Neuronal stem cell (in vitro differentiated cells): ENCODE measurements at regions not wholly inside any gene's neighbourhood (a gene's known extent, or its start where the extent isn't known, plus 50 kb on each side); places are given as distances from the start of the nearest gene placed in this dataset.

Experiments
- DNase-seq: peaks from one replicate; pipeline ENCODE4 v3.0.0-alpha.2; 2013; ENCODE audit warnings: low spot score
- H2AFZ ChIP-seq: one replicate; pipeline ENCODE4 v1.6.1; 2013; ENCODE audit warnings: mild to moderate bottlenecking, low read length, inconsistent platforms
- H2AK5ac ChIP-seq: 2 replicates; pipeline ENCODE4 v1.6.1; 2013; ENCODE audit warnings: low read depth, mild to moderate bottlenecking, inconsistent platforms, low read length, moderate library complexity, mixed read lengths
- H2BK120ac ChIP-seq: 2 replicates; pipeline ENCODE4 v1.6.1; 2013; ENCODE audit warnings: low read depth, mild to moderate bottlenecking, inconsistent platforms, low read length, moderate library complexity, mixed read lengths
- H2BK12ac ChIP-seq: one replicate; pipeline ENCODE4 v1.6.1; 2013; ENCODE audit warnings: low read length, inconsistent platforms
- H2BK15ac ChIP-seq: 2 replicates; pipeline ENCODE4 v1.6.1; 2013; ENCODE audit warnings: mild to moderate bottlenecking, low read length, inconsistent platforms, mixed read lengths
- H2BK5ac ChIP-seq: one replicate; pipeline ENCODE4 v1.6.1; 2013; ENCODE audit warnings: inconsistent platforms, mild to moderate bottlenecking, low read length, moderate library complexity
- H3K14ac ChIP-seq: one replicate; pipeline ENCODE4 v1.6.1; 2013; ENCODE audit warnings: low read length, inconsistent platforms
- H3K18ac ChIP-seq: 2 replicates; pipeline ENCODE4 v1.6.1; 2013; ENCODE audit warnings: low read length, inconsistent platforms
- H3K23ac ChIP-seq: 2 replicates; pipeline ENCODE4 v1.6.1; 2013; ENCODE audit warnings: low read depth, mild to moderate bottlenecking, mixed read lengths, low read length, inconsistent platforms; ENCODE audit not compliant: poor library complexity
- H3K27ac ChIP-seq: replicated peaks from 3 replicates; pipeline ENCODE4 v1.5.1; 2013; ENCODE audit warnings: low read length, inconsistent platforms
- H3K27me3 ChIP-seq, 3 experiments: 2 replicates each; pipeline ENCODE4 v1.6.1; 2013; ENCODE audit warnings: low read length in 3 of 3, mild to moderate bottlenecking in 2 of 3, inconsistent platforms in 1 of 3, low read depth in 1 of 3, mixed read lengths in 1 of 3, moderate library complexity in 1 of 3; ENCODE audit not compliant: control insufficient read depth in 3 of 3, insufficient read depth in 3 of 3
- H3K36me3 ChIP-seq, 2 donors: replicated peaks in 1 of 2; 2 replicates each; pipeline ENCODE4 v1.6.1; 2013; ENCODE audit warnings: low read length in 2 of 2; ENCODE audit not compliant: control insufficient read depth in 2 of 2, insufficient read depth in 2 of 2
- H3K4ac ChIP-seq: 2 replicates; pipeline ENCODE4 v1.6.1; 2013; ENCODE audit warnings: inconsistent platforms, mild to moderate bottlenecking, low read length, moderate library complexity
- H3K4me1 ChIP-seq, 2 donors: 1 replicate in 1 of 2; 2 replicates in 1 of 2; pipeline ENCODE4 v1.6.1; 2013; ENCODE audit warnings: low read length in 2 of 2, low read depth in 1 of 2; ENCODE audit not compliant: control insufficient read depth in 2 of 2, insufficient read depth in 1 of 2
- H3K4me2 ChIP-seq: one replicate; pipeline ENCODE4 v1.6.1; 2013; ENCODE audit warnings: mild to moderate bottlenecking, low read length, inconsistent platforms; ENCODE audit not compliant: insufficient read depth, poor library complexity, severe bottlenecking
- H3K4me3 ChIP-seq, 2 donors: 2 replicates each; pipeline ENCODE4 v1.5.1; 2013; ENCODE audit warnings: low read length in 2 of 2, mild to moderate bottlenecking in 2 of 2, inconsistent platforms in 1 of 2, moderate library complexity in 1 of 2
- H3K79me1 ChIP-seq: one replicate; pipeline ENCODE4 v1.6.1; 2013; ENCODE audit warnings: low read depth, mild to moderate bottlenecking, inconsistent platforms, low read length, moderate library complexity
- H3K9ac ChIP-seq: one replicate; pipeline ENCODE4 v1.6.1; 2013; ENCODE audit warnings: mild to moderate bottlenecking, low read depth, low read length, inconsistent platforms; ENCODE audit not compliant: poor library complexity
- H3K9me3 ChIP-seq, 2 donors: replicated peaks in 1 of 2; 2 replicates each; pipeline versions ENCODE3 to v1.6.1; 2013; ENCODE audit warnings: low read length in 2 of 2, mild to moderate bottlenecking in 2 of 2, inconsistent platforms in 1 of 2, low read depth in 1 of 2, mixed read lengths in 1 of 2, moderate library complexity in 1 of 2; ENCODE audit not compliant: control insufficient read depth in 2 of 2, insufficient read depth in 1 of 2
- H4K8ac ChIP-seq: one replicate; pipeline ENCODE4 v1.6.1; 2013; ENCODE audit warnings: low read depth, mild to moderate bottlenecking, inconsistent platforms, low read length, moderate library complexity
- H4K91ac ChIP-seq: one replicate; pipeline ENCODE4 v1.6.1; 2013; ENCODE audit warnings: low read length, low read depth, mild to moderate bottlenecking, inconsistent platforms; ENCODE audit not compliant: poor library complexity
- WGBS, 2 donors: extraction: QIAGEN DNeasy Blood & Tissue Kit; methylation state at CpG; one replicate each; pipeline ENCODE4 v1.1.7; 2013; ENCODE audit warnings: missing lambda C conversion rate in 2 of 2, mixed read lengths in 1 of 2; ENCODE audit not compliant: insufficient read length in 2 of 2, insufficient replicate concordance in 1 of 2; ENCODE audit errors: extremely low coverage in 2 of 2; 5-methylcytosine and 5-hydroxymethylcytosine counted together

- H3K27me3 ChIP-seq, result no peaks in the 10 kb centered on the region
- H3K4me1 ChIP-seq, result no peaks in the 10 kb centered on the region
- H2BK15ac ChIP-seq, result no peak overlapping the region
- no peak overlapping the region for H2BK5ac ChIP-seq
- no peaks in the 10 kb centered on the region for H3K79me1 ChIP-seq
- H3K14ac ChIP-seq, result peak overlapping the region; percentile 21
- no peak overlapping the region for H4K8ac ChIP-seq
- no peak overlapping the region for H4K91ac ChIP-seq
- no peak overlapping the region for H3K9ac ChIP-seq
- WGBS, 2 donors, result no CpG with 5 or more reads among the region's 3 CpGs
- no peaks in the 10 kb centered on the region for H3K36me3 ChIP-seq
- H2AFZ ChIP-seq, result no peak overlapping the region
- no peak for DNase-seq
- H3K4me2 ChIP-seq, result no peak overlapping the region
- H3K18ac ChIP-seq, result no peak overlapping the region
- H3K23ac ChIP-seq, result no peak overlapping the region
- H3K9me3 ChIP-seq, result no peaks in the 10 kb centered on the region
- H3K27ac ChIP-seq, result no peak overlapping the region
- H2BK12ac ChIP-seq, result no peak overlapping the region
- no peak overlapping the region for H2BK120ac ChIP-seq
- no peak overlapping the region for H3K4ac ChIP-seq
- no peak overlapping the region for H3K4me3 ChIP-seq
- H2AK5ac ChIP-seq, result no peak overlapping the region
These were observed 656.1 kb downstream of the COL12A1 start for GRCh38 chr6:74549746-74550145.

- Histone ChIP-seq H3K4me1 (no peaks in the 10 kb centered on the region), H3K79me1 (no peaks in the 10 kb centered on the region), H4K8ac (no peak overlapping the region), H3K36me3 (no peaks in the 10 kb centered on the region), H2BK15ac (no peak overlapping the region), H3K4me2 (no peak overlapping the region), H3K14ac (no peak overlapping the region), H4K91ac (no peak overlapping the region), H2BK12ac (no peak overlapping the region), H3K27ac (no peak overlapping the region), H3K27me3 (no peaks in the 10 kb centered on the region), H3K9me3 (no peaks in the 10 kb centered on the region), H3K18ac (no peak overlapping the region), H2BK5ac (no peak overlapping the region), H3K4me3 (no peak overlapping the region), H2AFZ (no peak overlapping the region), H3K23ac (no peak overlapping the region), H2AK5ac (no peak overlapping the region), H3K4ac (no peak overlapping the region), H2BK120ac (no peak overlapping the region), H3K9ac (no peak overlapping the region)
- DNase-seq, result no peak
- no CpG with 5 or more reads among the region's 2 CpGs for WGBS, 2 donors
These were observed 671.2 kb downstream of the COL12A1 start for GRCh38 chr6:74534465-74535211.

- no peak overlapping the region for H4K8ac ChIP-seq
- H3K27ac ChIP-seq, result no peak overlapping the region
- no peak overlapping the region for H3K14ac ChIP-seq
- H3K9me3 ChIP-seq, result no peaks in the 10 kb centered on the region
- no peak overlapping the region for H3K23ac ChIP-seq
- H2BK12ac ChIP-seq, result no peak overlapping the region
- no peak for DNase-seq
- WGBS, 2 donors, result no CpG with 5 or more reads among the region's 1 CpG
- H3K18ac ChIP-seq, result no peak overlapping the region
- no peaks in the 10 kb centered on the region for H3K36me3 ChIP-seq
- no peak overlapping the region for H3K9ac ChIP-seq
- H3K4me3 ChIP-seq, result no peak overlapping the region
- H4K91ac ChIP-seq, result no peak overlapping the region
- H2BK5ac ChIP-seq, result no peak overlapping the region
- no peak overlapping the region for H2BK120ac ChIP-seq
- H3K79me1 ChIP-seq, result no peaks in the 10 kb centered on the region
- no peaks in the 10 kb centered on the region for H3K27me3 ChIP-seq
- no peak overlapping the region for H3K4ac ChIP-seq
- no peak overlapping the region for H3K4me2 ChIP-seq
- no peak overlapping the region for H2AK5ac ChIP-seq
- H2AFZ ChIP-seq, result no peak overlapping the region
- no peaks in the 10 kb centered on the region for H3K4me1 ChIP-seq
- no peak overlapping the region for H2BK15ac ChIP-seq
These were observed 686.7 kb downstream of the COL12A1 start for GRCh38 chr6:74519163-74519562.

- no peak overlapping the region for H2BK120ac ChIP-seq
- no peak overlapping the region for H3K4me3 ChIP-seq
- no peaks in the 10 kb centered on the region for H3K9me3 ChIP-seq
- H3K14ac ChIP-seq, result no peak overlapping the region
- H4K91ac ChIP-seq, result no peak overlapping the region
- H3K18ac ChIP-seq, result no peak overlapping the region
- no peak overlapping the region for H4K8ac ChIP-seq
- H2AFZ ChIP-seq, result no peak overlapping the region
- H3K27me3 ChIP-seq, result no peaks in the 10 kb centered on the region
- H2BK15ac ChIP-seq, result no peak overlapping the region
- H3K36me3 ChIP-seq, result no peaks in the 10 kb centered on the region
- H3K23ac ChIP-seq, result no peak overlapping the region
- no peak overlapping the region for H3K4me2 ChIP-seq
- H3K9ac ChIP-seq, result no peak overlapping the region
- WGBS, 2 donors, result no CpG with 5 or more reads among the region's 1 CpG
- no peaks in the 10 kb centered on the region for H3K79me1 ChIP-seq
- no peaks in the 10 kb centered on the region for H3K4me1 ChIP-seq
- no peak for DNase-seq
- H2AK5ac ChIP-seq, result no peak overlapping the region
- H2BK12ac ChIP-seq, result no peak overlapping the region
- no peak overlapping the region for H2BK5ac ChIP-seq
- H3K4ac ChIP-seq, result no peak overlapping the region
- H3K27ac ChIP-seq, result no peak overlapping the region
These were observed 687.8 kb downstream of the COL12A1 start for GRCh38 chr6:74518035-74518434.
